ENCODE measurements at regions not wholly inside any gene's neighbourhood (a gene's known extent, or its start where the extent isn't known, plus 50 kb on each side); places are given as distances from the start of the nearest gene placed in this dataset.

DNA sequence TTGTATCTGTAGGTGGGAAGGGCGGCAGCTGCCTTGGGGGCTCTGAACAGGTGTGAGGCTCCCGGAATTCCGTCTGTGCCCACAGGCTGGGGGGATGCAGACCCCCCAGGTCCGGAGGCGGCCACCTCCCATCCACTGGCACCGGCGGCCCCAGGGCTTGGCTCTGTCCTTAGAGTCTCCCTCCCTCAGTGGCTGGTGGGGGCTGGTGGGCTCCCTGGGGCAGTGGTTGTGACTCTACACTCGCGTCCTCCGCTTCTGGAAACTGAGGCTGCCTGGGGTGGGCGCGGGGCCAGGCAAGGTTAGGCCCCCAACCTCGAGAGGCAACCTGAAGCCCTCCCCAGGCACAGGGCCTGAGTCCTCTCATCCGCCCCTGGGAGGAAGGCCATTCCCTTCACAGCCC is 1305.4 kb downstream of the BRD1 start:
- H3K9me3 ChIP-seq (ENCODE audit: control insufficient read depth in 5 of 5, low read length in 5 of 5): no peaks in the 10 kb centered on the region
- no peak overlapping the region for H3K4me3 ChIP-seq (ENCODE audit: low read depth in 1 of 5, low read length in 5 of 5)
- no peak overlapping the region for H3K9ac ChIP-seq (ENCODE audit: low read length in 5 of 5)

DNA sequence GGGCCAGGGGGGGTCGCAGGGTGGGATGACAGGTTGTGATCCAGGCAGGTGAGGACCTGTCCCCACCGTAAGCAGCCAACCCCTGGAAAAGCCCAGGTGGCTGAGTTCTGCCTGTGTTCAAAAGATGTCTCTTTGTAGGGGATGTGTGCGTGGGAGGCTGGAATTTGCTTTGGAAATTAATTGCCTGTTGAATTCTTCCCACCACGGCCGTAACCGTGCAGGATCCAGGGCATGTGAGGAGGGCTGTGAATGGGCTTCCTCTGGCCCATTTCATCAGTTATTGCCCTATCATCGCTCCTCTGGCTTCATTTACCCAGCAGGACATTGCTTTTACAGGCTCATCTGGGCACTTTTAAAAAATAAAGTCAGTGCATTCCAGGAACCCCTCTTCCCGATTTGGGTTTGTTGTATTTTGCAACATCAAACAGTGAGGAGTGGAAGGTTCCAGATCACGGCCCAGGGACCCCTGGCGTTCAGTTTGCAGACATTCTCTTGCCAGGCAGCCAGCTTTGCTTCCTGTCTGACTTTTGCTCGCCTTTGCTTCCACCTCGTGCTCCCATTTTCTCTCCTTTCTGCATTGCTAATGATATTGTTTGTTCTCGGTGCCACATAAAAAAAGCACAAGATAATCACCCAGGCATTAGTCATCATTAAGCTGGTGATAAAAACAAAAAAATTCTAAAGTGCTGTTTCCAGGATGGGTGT is 1306.6 kb downstream of the BRD1 start:
- Histone ChIP-seq H3K27ac (ENCODE audit: low read depth, low read length) (no peak overlapping the region), H3K27me3 (ENCODE audit: control insufficient read depth in 5 of 5, insufficient read depth in 4 of 5, low read length in 5 of 5) (peaks cover 0 to 10% (median 3%) of the 10 kb centered on the region in 5 donors), H3K9me3 (ENCODE audit: control insufficient read depth in 5 of 5, low read length in 5 of 5) (no peaks in the 10 kb centered on the region), H3K36me3 (ENCODE audit: control insufficient read depth in 5 of 5, insufficient read depth in 5 of 5, low read length in 5 of 5) (no peaks in the 10 kb centered on the region), H3K9ac (ENCODE audit: low read length in 5 of 5) (no peak overlapping the region), H3K4me3 (ENCODE audit: low read depth in 1 of 5, low read length in 5 of 5) (no peak overlapping the region), H3K4me1 (ENCODE audit: control insufficient read depth in 5 of 5, insufficient read depth in 5 of 5, low read length in 5 of 5) (no peaks in the 10 kb centered on the region)

More for the DNA sequence above, 1305.4 kb downstream of the BRD1 start:
- no peaks in the 10 kb centered on the region for H3K36me3 ChIP-seq (ENCODE audit: control insufficient read depth in 5 of 5, insufficient read depth in 5 of 5, low read length in 5 of 5)
- H3K27ac ChIP-seq (ENCODE audit: low read depth, low read length): no peak overlapping the region
- no peaks in the 10 kb centered on the region for H3K4me1 ChIP-seq (ENCODE audit: control insufficient read depth in 5 of 5, insufficient read depth in 5 of 5, low read length in 5 of 5)
- H3K27me3 ChIP-seq (ENCODE audit: control insufficient read depth in 5 of 5, insufficient read depth in 4 of 5, low read length in 5 of 5): peaks cover 0 to 10% (median 3%) of the 10 kb centered on the region in 5 donors

DNA sequence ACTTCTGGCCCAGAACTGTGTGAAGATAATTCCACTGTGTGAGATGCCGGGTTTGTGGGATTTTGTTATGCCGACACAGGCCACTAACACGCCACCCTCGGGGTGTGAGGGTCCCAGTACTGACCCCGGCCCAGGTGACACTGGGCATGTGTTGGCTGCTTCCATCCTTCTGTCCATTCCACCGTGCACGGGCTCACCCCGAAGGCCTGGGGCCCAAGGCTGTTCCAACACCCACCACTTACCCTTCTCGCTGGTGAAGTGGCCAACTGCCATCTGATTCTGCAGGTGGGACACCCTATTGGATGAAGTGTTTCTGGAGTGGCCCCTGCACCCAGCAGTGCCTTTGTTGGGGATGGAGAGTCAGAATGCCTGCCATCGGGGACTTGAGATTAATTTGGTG is 1307.5 kb downstream of the BRD1 start:
- H3K27me3 ChIP-seq (ENCODE audit: control insufficient read depth in 5 of 5, insufficient read depth in 4 of 5, low read length in 5 of 5): peaks cover 0 to 6% (median 3%) of the 10 kb centered on the region in 5 donors
- no peak overlapping the region for H3K9ac ChIP-seq (ENCODE audit: low read length in 5 of 5)
- no peak overlapping the region for H3K4me3 ChIP-seq (ENCODE audit: low read depth in 1 of 5, low read length in 5 of 5)
- no peak overlapping the region for H3K27ac ChIP-seq (ENCODE audit: low read depth, low read length)
- H3K9me3 ChIP-seq (ENCODE audit: control insufficient read depth in 5 of 5, low read length in 5 of 5): no peaks in the 10 kb centered on the region
- no peaks in the 10 kb centered on the region for H3K36me3 ChIP-seq (ENCODE audit: control insufficient read depth in 5 of 5, insufficient read depth in 5 of 5, low read length in 5 of 5)
- no peaks in the 10 kb centered on the region for H3K4me1 ChIP-seq (ENCODE audit: control insufficient read depth in 5 of 5, insufficient read depth in 5 of 5, low read length in 5 of 5)

DNA sequence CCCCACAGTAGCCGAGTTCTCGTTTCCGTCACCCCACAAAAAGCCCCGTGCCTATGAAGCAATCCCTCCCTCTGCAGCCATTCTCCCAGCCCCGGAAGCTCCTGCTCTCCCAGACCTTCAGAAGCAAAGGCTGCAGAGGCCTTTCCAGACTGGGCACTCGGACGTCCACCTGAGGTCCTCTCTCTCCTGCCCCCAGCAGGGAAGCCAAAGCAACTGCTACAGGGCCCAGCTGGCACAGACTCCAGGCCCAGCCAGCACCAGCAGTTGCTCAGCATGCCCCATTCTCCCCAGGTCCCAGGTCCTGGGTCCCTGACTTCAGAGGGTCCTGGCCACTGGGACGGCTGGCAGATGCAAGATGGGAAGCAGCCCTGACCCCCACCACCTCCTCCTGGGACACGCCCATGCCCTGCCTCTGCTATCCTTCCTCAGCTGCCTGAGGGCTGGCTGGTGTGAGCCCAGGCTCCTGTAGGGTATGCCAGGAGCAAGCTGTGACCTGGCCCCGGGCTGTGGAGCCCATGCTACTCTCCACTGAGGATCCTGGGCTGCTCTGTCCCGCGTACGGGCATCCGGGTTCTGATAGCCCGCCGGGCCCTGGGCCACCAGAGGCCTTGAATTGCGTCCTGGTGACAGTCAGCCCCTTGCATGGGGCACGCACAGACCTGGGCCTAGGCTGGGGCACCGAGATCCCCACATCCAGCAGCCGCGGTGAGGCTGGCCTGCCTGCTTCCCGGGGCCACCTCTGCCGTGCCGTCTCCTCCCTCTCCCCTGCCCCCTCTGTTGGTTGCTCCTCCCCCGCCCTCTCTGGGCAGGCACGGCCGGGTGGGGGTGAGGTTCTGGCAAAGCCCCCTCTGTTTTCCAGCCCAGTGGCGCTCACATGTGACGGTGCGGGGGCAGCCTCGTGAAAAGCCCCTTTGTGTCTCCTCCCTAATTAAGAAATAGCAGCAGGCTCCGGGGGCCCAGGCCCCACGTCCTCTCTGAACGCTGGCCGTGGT is 1310.3 kb downstream of the BRD1 start:
- Histone ChIP-seq H3K9ac (ENCODE audit: low read length in 5 of 5) (no peak overlapping the region), H3K9me3 (ENCODE audit: control insufficient read depth in 5 of 5, low read length in 5 of 5) (no peaks in the 10 kb centered on the region)

DNA sequence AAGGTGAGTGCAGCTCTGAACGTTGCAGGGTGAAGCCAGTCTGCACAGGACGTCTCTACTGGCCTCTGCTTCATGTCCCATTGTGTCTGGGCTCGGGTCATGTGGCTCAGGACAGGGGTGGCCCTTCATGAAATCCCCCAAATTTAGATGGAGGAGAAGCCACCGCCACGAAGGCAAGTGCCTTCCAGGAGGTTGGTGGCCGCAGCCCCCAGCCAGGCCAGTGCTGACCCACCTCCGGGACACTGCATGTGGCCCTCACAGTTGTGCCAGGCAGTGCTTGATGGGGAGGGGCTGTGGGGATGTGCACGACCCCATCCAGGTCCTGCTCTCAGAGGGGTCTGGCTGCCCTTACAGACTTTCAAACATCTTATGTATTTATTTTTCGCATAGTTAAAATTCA is 1311.1 kb downstream of the BRD1 start:
- H3K4me1 ChIP-seq (ENCODE audit: control insufficient read depth in 5 of 5, insufficient read depth in 5 of 5, low read length in 5 of 5): no peaks in the 10 kb centered on the region
- no peak overlapping the region for H3K9ac ChIP-seq (ENCODE audit: low read length in 5 of 5)
- no peaks in the 10 kb centered on the region for H3K9me3 ChIP-seq (ENCODE audit: control insufficient read depth in 5 of 5, low read length in 5 of 5)
- no peaks in the 10 kb centered on the region for H3K36me3 ChIP-seq (ENCODE audit: control insufficient read depth in 5 of 5, insufficient read depth in 5 of 5, low read length in 5 of 5)
- H3K27ac ChIP-seq (ENCODE audit: low read depth, low read length): no peak overlapping the region
- no peak overlapping the region for H3K4me3 ChIP-seq (ENCODE audit: low read depth in 1 of 5, low read length in 5 of 5)
- peaks cover 0 to 7% (median 3%) of the 10 kb centered on the region in 5 donors for H3K27me3 ChIP-seq (ENCODE audit: control insufficient read depth in 5 of 5, insufficient read depth in 4 of 5, low read length in 5 of 5)

More for the DNA sequence above, 1310.3 kb downstream of the BRD1 start:
- Histone ChIP-seq H3K27me3 (ENCODE audit: control insufficient read depth in 5 of 5, insufficient read depth in 4 of 5, low read length in 5 of 5) (peaks cover 0 to 7% (median 3%) of the 10 kb centered on the region in 5 donors), H3K27ac (ENCODE audit: low read depth, low read length) (no peak overlapping the region), H3K4me1 (ENCODE audit: control insufficient read depth in 5 of 5, insufficient read depth in 5 of 5, low read length in 5 of 5) (no peaks in the 10 kb centered on the region), H3K36me3 (ENCODE audit: control insufficient read depth in 5 of 5, insufficient read depth in 5 of 5, low read length in 5 of 5) (no peaks in the 10 kb centered on the region), H3K4me3 (ENCODE audit: low read depth in 1 of 5, low read length in 5 of 5) (no peak overlapping the region)

DNA sequence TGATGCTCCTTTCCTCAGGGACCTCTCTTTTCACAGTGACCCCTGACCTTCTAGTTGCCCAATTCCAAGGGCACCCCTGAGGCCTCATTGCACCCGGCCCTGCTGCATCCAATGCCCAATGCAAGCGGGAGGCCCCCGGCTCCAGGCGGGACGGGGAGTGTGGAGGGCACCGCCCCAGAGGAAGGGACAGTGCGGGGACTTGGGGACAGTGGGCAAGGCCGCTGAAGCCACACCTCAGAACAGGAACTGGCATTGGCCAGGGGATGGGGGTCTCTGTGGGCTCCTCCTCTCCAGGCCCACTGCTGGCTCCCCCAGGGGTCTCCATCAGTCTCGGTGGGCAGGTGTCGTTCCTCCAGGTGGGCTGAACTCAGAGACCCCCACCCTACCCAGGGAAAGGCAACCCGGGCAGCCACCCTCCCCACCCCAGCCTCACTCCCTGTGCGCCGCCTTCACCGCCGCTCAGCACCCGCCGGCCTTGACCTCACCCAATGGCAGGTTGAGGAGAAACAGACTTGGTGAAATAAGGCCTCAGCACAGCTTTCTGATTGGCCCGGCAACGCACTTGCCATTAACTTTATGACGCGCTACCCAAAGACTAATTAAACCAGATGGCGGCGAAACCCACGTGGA is 1312.0 kb downstream of the BRD1 start:
- H3K36me3 ChIP-seq (ENCODE audit: control insufficient read depth in 5 of 5, insufficient read depth in 5 of 5, low read length in 5 of 5): no peaks in the 10 kb centered on the region
- no peak overlapping the region for H3K27ac ChIP-seq (ENCODE audit: low read depth, low read length)
- H3K4me1 ChIP-seq (ENCODE audit: control insufficient read depth in 5 of 5, insufficient read depth in 5 of 5, low read length in 5 of 5): no peaks in the 10 kb centered on the region
- no peak overlapping the region for H3K9ac ChIP-seq (ENCODE audit: low read length in 5 of 5)
- no peak overlapping the region for H3K4me3 ChIP-seq (ENCODE audit: low read depth in 1 of 5, low read length in 5 of 5)
- H3K9me3 ChIP-seq (ENCODE audit: control insufficient read depth in 5 of 5, low read length in 5 of 5): no peaks in the 10 kb centered on the region
- H3K27me3 ChIP-seq (ENCODE audit: control insufficient read depth in 5 of 5, insufficient read depth in 4 of 5, low read length in 5 of 5): peaks cover 0 to 7% (median 6%) of the 10 kb centered on the region in 5 donors

DNA sequence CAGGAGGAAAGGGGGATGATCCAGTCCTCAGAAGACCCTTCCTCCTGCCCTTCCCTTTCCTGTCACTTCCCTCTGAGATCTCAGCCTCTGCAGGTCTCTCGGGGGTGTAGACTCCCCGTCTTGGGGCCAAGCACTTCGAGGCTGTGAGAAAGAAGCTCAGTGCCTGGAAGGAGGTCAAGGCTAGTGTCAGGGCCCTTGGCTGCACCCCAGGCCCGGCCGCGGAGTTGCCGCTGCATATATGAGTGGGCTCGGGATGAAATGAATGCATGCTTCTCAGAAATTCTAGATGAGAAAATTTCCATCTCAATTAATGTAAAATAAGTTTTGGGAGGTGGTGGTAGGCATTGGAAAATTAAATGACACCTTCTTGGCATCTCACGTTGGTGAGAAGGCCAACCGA is 1313.7 kb downstream of the BRD1 start:
- Histone ChIP-seq H3K27ac (ENCODE audit: low read depth, low read length) (no peak overlapping the region), H3K36me3 (ENCODE audit: control insufficient read depth in 5 of 5, insufficient read depth in 5 of 5, low read length in 5 of 5) (no peaks in the 10 kb centered on the region), H3K9ac (ENCODE audit: low read length in 5 of 5) (no peak overlapping the region), H3K27me3 (ENCODE audit: control insufficient read depth in 5 of 5, insufficient read depth in 4 of 5, low read length in 5 of 5) (peaks cover 0 to 7% (median 5%) of the 10 kb centered on the region in 5 donors), H3K4me3 (ENCODE audit: low read depth in 1 of 5, low read length in 5 of 5) (no peak overlapping the region), H3K9me3 (ENCODE audit: control insufficient read depth in 5 of 5, low read length in 5 of 5) (no peaks in the 10 kb centered on the region), H3K4me1 (ENCODE audit: control insufficient read depth in 5 of 5, insufficient read depth in 5 of 5, low read length in 5 of 5) (no peaks in the 10 kb centered on the region)

DNA sequence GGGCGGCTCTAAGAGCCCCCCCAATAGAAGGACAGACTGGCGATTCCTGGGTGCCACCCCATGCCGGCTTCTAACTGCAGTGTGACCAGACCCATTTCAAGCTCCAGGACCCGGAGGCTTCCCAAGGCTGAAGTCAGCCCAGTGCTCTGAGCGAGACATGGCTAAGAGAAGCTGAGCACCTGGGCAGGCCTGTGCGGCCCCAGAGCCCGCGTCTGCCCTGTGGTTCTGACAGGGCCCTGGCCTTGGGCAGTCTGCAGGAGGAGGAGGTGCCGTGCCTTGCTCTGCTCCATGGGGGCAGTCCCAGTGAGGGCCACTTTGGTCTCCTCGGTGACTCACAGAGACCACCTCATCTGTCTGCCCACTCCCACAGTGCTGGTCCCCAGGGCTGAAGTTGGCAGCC is 1314.2 kb downstream of the BRD1 start:
- H3K27ac ChIP-seq (ENCODE audit: low read depth, low read length): no peak overlapping the region
- H3K9ac ChIP-seq (ENCODE audit: low read length in 5 of 5): no peak overlapping the region
- H3K36me3 ChIP-seq (ENCODE audit: control insufficient read depth in 5 of 5, insufficient read depth in 5 of 5, low read length in 5 of 5): no peaks in the 10 kb centered on the region
- no peak overlapping the region for H3K4me3 ChIP-seq (ENCODE audit: low read depth in 1 of 5, low read length in 5 of 5)
- H3K9me3 ChIP-seq (ENCODE audit: control insufficient read depth in 5 of 5, low read length in 5 of 5): no peaks in the 10 kb centered on the region
- peaks cover 0 to 7% (median 5%) of the 10 kb centered on the region in 5 donors for H3K27me3 ChIP-seq (ENCODE audit: control insufficient read depth in 5 of 5, insufficient read depth in 4 of 5, low read length in 5 of 5)
- no peaks in the 10 kb centered on the region for H3K4me1 ChIP-seq (ENCODE audit: control insufficient read depth in 5 of 5, insufficient read depth in 5 of 5, low read length in 5 of 5)

DNA sequence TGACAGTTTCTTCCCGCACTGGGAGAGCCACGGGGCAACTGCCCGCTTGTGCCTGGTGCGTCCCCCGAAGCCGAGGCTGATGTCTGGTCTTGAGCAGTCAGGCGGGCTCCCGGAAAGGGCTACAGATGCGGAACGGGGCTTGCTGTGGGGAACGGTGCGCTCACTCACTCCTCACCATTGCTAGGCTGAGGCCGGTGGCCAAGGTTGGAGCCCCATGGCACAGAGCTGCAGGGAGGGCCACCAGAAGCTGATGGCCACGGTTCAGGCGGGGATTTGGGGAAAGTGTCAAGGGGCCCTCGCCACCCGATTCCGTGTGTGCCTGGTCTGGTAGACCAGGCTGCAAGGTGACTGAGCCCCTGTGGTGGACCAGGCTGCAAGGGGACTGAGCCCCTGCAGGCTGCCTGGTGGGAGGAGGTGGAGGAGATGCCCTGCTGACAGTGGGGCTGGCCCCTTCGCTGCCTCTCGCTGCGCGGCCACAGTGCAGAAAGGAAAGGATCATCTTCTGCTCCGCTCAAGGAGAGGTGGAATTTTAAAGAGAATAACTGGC is 1315.8 kb downstream of the BRD1 start:
- H3K9ac ChIP-seq (ENCODE audit: low read length in 5 of 5): no peak overlapping the region
- H3K27me3 ChIP-seq (ENCODE audit: control insufficient read depth in 5 of 5, insufficient read depth in 4 of 5, low read length in 5 of 5): peaks cover 3 to 8% (median 5%) of the 10 kb centered on the region in 5 donors
- H3K4me3 ChIP-seq (ENCODE audit: low read depth in 1 of 5, low read length in 5 of 5): no peak overlapping the region
- no peaks in the 10 kb centered on the region for H3K9me3 ChIP-seq (ENCODE audit: control insufficient read depth in 5 of 5, low read length in 5 of 5)
- H3K36me3 ChIP-seq (ENCODE audit: control insufficient read depth in 5 of 5, insufficient read depth in 5 of 5, low read length in 5 of 5): no peaks in the 10 kb centered on the region
- H3K4me1 ChIP-seq (ENCODE audit: control insufficient read depth in 5 of 5, insufficient read depth in 5 of 5, low read length in 5 of 5): no peaks in the 10 kb centered on the region
- no peak overlapping the region for H3K27ac ChIP-seq (ENCODE audit: low read depth, low read length)
